NB4 (cell line): ENCODE measurements at regions not wholly inside any gene's neighbourhood (a gene's known extent, or its start where the extent isn't known, plus 50 kb on each side); places are given as distances from the start of the nearest gene placed in this dataset.

Experiments used
- DNase-seq: peaks from one replicate; pipeline ENCODE4 v3.0.0; 2010; ENCODE audit warnings: low read depth
- H3K4me3 ChIP-seq: one replicate; pipeline ENCODE4 v1.5.1; 2011; ENCODE audit warnings: mild to moderate bottlenecking, low read depth, low read length, moderate library complexity
- CTCF ChIP-seq: IDR thresholded peaks from one replicate; pipeline ENCODE4 v1.5.1; 2012; ENCODE audit warnings: low read depth, low read length
- MAX ChIP-seq: IDR thresholded peaks from 2 replicates; pipeline ENCODE4 v1.6.1; 2011; ENCODE audit warnings: low read depth, low read length
- MYC ChIP-seq: IDR thresholded peaks from 2 replicates; pipeline ENCODE4 v1.6.1; 2011; ENCODE audit warnings: low read depth, low read length
- POLR2A ChIP-seq: IDR thresholded peaks from 2 replicates; pipeline ENCODE4 v1.6.1; 2011; ENCODE audit warnings: mild to moderate bottlenecking; ENCODE audit not compliant: insufficient read length; ENCODE audit errors: extremely low read depth

- TF ChIP-seq MYC (no peak), CTCF (no peak), MAX (no peak), POLR2A (no peak)
- no peak for DNase-seq
- no peak overlapping the region for H3K4me3 ChIP-seq
Observed at GRCh38 chr10:93146336-93146735, 72.6 kb downstream of the CYP26A1 start.

- no peak for DNase-seq
- TF ChIP-seq POLR2A: no peak
- no peak for TF ChIP-seq MYC
- TF ChIP-seq MAX: no peak
- H3K4me3 ChIP-seq: no peak overlapping the region
Observed at GRCh38 chr10:93147281-93147680, 73.6 kb downstream of the CYP26A1 start.

GRCh38 chr10:93148476-93148875 lies 74.8 kb downstream of the CYP26A1 start:
- DNase-seq: no peak
- no peak overlapping the region for H3K4me3 ChIP-seq
- TF ChIP-seq MAX: no peak
- no peak for TF ChIP-seq POLR2A
- TF ChIP-seq CTCF: no peak
- TF ChIP-seq MYC: no peak

GRCh38 chr10:93149761-93150160 lies 76.1 kb downstream of the CYP26A1 start:
- H3K4me3 ChIP-seq: no peak overlapping the region
- no peak for TF ChIP-seq CTCF
- TF ChIP-seq MYC: no peak
- TF ChIP-seq MAX: no peak
- TF ChIP-seq POLR2A: no peak
- DNase-seq: no peak

GRCh38 chr10:93150289-93150688 lies 76.6 kb downstream of the CYP26A1 start:
- TF ChIP-seq MAX: no peak
- TF ChIP-seq POLR2A: no peak
- no peak for TF ChIP-seq CTCF
- no peak for TF ChIP-seq MYC
- DNase-seq: peak; percentile 35
- no peak overlapping the region for H3K4me3 ChIP-seq

GRCh38 chr10:93150990-93151547 lies 77.4 kb downstream of the CYP26A1 start:
- no peak for DNase-seq
- TF ChIP-seq MYC: no peak
- no peak for TF ChIP-seq POLR2A
- no peak for TF ChIP-seq MAX
- TF ChIP-seq CTCF: no peak
- H3K4me3 ChIP-seq: no peak overlapping the region
